HepG2 (cell line): ENCODE measurements at regions not wholly inside any gene's neighbourhood (a gene's known extent, or its start where the extent isn't known, plus 50 kb on each side); places are given as distances from the start of the nearest gene placed in this dataset.

ENCODE experiments used
- ATAC-seq: fragments of 200-7000 bp; cut with Tn5 transposase; 3 replicates; pipeline ENCODE4 v1.9.1; 2020; ENCODE audit warnings: mild to moderate bottlenecking, moderate library complexity
- BruUV-seq: library from RNA; stranded (reverse); fragments of 400-500 nt; replicated peaks from 2 replicates; lab custom pipeline; 2021; lab: Mats Ljungman, UMichigan
- CTCF ChIA-PET: fragments of 300-600 bp; formaldehyde crosslinking; extraction: SDS; loops from one replicate; lab custom pipeline; 2021; ENCODE audit warnings: low total read pairs, inconsistent platforms, low intra/inter-chr PET ratio; lab: Yijun Ruan, JAX
- POLR2A ChIA-PET: fragments of 350-600 bp; sonication (Branson Sonifier 250); formaldehyde crosslinking; loops from one replicate; lab custom pipeline; 2020; ENCODE audit warnings: antibody characterized with exemption, inconsistent platforms; lab: Yijun Ruan, JAX
- DNase-seq: peaks from one replicate; pipeline ENCODE4 v3.0.0-alpha.2; 2015; ENCODE audit warnings: low spot score
- FAIRE-seq: peaks from 3 replicates; lab custom pipeline; 2011; peaks lifted over from hg19 to GRCh38; lab: Jason Lieb, UNC
- H2AFZ ChIP-seq: one replicate; pipeline ENCODE4 v1.6.1; 2011; ENCODE audit warnings: low read length, inconsistent platforms
- H3K27ac ChIP-seq: fragments of 300-600 bp; 3 replicates; pipeline ENCODE4 v1.8.0; 2011; ENCODE audit warnings: mixed run types, mild to moderate bottlenecking, mixed read lengths, low read length, inconsistent platforms; ENCODE audit not compliant: insufficient read depth; ENCODE audit errors: extremely low read length
- H3K27me3 ChIP-seq, 2 experiments: fragments of 200-600 bp in 1 of 2; 2 replicates in 1 of 2; 3 replicates in 1 of 2; pipeline versions ENCODE4 v1.6.0 to v1.8.0; 2011; ENCODE audit warnings: low read length in 2 of 2, mild to moderate bottlenecking in 2 of 2, moderate library complexity in 2 of 2, inconsistent platforms in 1 of 2; ENCODE audit not compliant: insufficient read depth in 2 of 2, control insufficient read depth in 1 of 2
- H3K36me3 ChIP-seq, 2 experiments: fragments of 200-600 bp in 1 of 2; replicated peaks in 1 of 2; 2 replicates in 1 of 2; 3 replicates in 1 of 2; pipeline versions ENCODE4 v1.5.1 to v1.8.0; 2011; ENCODE audit warnings: low read length in 2 of 2, inconsistent platforms in 1 of 2; ENCODE audit not compliant: insufficient read depth in 2 of 2, control insufficient read depth in 1 of 2
- H3K4me1 ChIP-seq: 2 replicates; pipeline ENCODE4 v1.5.1; 2012; ENCODE audit warnings: low read length, inconsistent platforms; ENCODE audit not compliant: insufficient read depth
- H3K4me2 ChIP-seq: 2 replicates; pipeline ENCODE4 v1.6.0; 2011; ENCODE audit warnings: low read depth, low read length, inconsistent platforms
- H3K4me3 ChIP-seq, 3 experiments: fragments of 200-600 bp in 1 of 3; sonication (generic), shearing (Covaris generic) in 1 of 3; replicated peaks in 1 of 3; 2 replicates each; pipeline ENCODE4 v1.5.1; 2011 to 2016; ENCODE audit warnings: low read length in 3 of 3, inconsistent platforms in 2 of 3, low read depth in 2 of 3, mild to moderate bottlenecking in 2 of 3, control low read depth in 1 of 3, mixed read lengths in 1 of 3; ENCODE audit not compliant: insufficient read depth in 1 of 3
- H3K79me2 ChIP-seq: one replicate; pipeline ENCODE4 v1.6.1; 2011; ENCODE audit warnings: low read length, inconsistent platforms; ENCODE audit not compliant: insufficient read depth
- H3K9ac ChIP-seq: 2 replicates; pipeline ENCODE4 v1.6.0; 2011; ENCODE audit warnings: mild to moderate bottlenecking, low read depth, low read length, inconsistent platforms; ENCODE audit not compliant: insufficient read depth
- H3K9me3 ChIP-seq: 2 replicates; pipeline ENCODE4 v1.5.1; 2012; ENCODE audit warnings: mild to moderate bottlenecking, low read length
- H4K20me1 ChIP-seq: 2 replicates; pipeline ENCODE4 v1.6.0; 2011; ENCODE audit warnings: inconsistent platforms, mild to moderate bottlenecking, low read length, moderate library complexity; ENCODE audit not compliant: insufficient read depth
- HNF1A ChIP-seq, 2 experiments: sonication (generic) in 1 of 2; formaldehyde crosslinking in 1 of 2; IDR thresholded peaks; 2 replicates each; pipeline versions ENCODE4 v1.4.0 to v1.6.1; 2016 to 2020; ENCODE audit warnings: borderline replicate concordance in 1 of 2, low read depth in 1 of 2, mild to moderate bottlenecking in 1 of 2, missing genetic modification reagents in 1 of 2
- HNF4A ChIP-seq: sonication (generic); formaldehyde crosslinking; IDR thresholded peaks from 2 replicates; pipeline ENCODE4 v1.4.0; 2020; ENCODE audit warnings: missing genetic modification reagents
- WGBS: methylation state at CpG from one replicate; pipeline ENCODE4 v1.1.6; 2017; ENCODE audit warnings: low lambda C conversion rate; 5-methylcytosine and 5-hydroxymethylcytosine counted together
- in situ Hi-C: cut with HindIII; loops from 2 replicates; pipeline ENCODE4 v1.10.0; 2017; ENCODE audit warnings: low pct_unique_long_range_greater_than_20kb; ENCODE audit not compliant: extremely low pct_ligation_motif_present
- intact Hi-C: fragments of 100-400 bp; cut with micrococcal nuclease; formaldehyde crosslinking; loops from one replicate; pipeline ENCODE4 v1.10.0; 2022; ENCODE audit not compliant: unreplicated experiment

DNA sequence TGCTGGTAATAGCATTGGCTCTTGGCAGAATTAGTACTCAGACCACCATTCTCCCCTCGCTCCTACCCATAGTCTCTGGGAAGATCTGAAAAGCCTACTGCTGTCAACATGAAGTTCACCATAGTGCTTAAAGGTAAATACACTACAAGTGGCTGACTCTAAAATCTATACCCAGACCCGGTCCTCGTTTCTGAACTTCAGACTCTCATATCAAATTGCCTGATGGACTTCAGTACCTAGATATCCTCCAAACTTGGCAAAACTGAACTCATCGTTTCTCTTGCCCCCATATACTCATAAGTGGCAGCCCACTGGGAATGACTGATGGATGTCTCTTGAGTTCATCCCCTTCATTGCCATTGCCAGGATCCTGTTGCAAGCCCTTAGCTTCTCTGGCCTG, 67.3 kb downstream of the VCPKMT start:
- POLR2A ChIA-PET: no interaction called here
- Histone ChIP-seq H3K9me3 (no peaks in the 10 kb centered on the region), H3K79me2 (no peaks in the 10 kb centered on the region), H3K4me1 (peaks cover 55% of the 10 kb centered on the region), H3K36me3 (no peaks in the 10 kb centered on the region), H4K20me1 (no peaks in the 10 kb centered on the region), H3K9ac (no peak overlapping the region), H3K4me2 (no peak overlapping the region; the same call in 1 of the 2 replicates), H3K27ac (no peak overlapping the region), H3K4me3 (no peak overlapping the region), H2AFZ (no peak overlapping the region), H3K27me3 (no peaks in the 10 kb centered on the region; a peak in 2 of 5 replicates)
- 25% methylated on average over 4 of the region's 4 CpGs for WGBS
- ATAC-seq (no peak), FAIRE-seq (no peak), DNase-seq (no peak)
- CTCF ChIA-PET: no interaction called here
- intact Hi-C loops: loop anchor here (10.0 kb wide), 1 partner anchor 56 kb away; no protein-coding TSS in a partner anchor
- BruUV-seq: no TSS peak
- no peak for TF ChIP-seq HNF1A (IDR thresholded peaks at IDR 0.05; ENCODE audit: low read depth)
- no peak for TF ChIP-seq HNF1A (CRISPR knock-in tag; IDR thresholded peaks at IDR 0.05; ENCODE audit: borderline replicate concordance)
- 0 out of 2 replicates have a peak, but pooled peaks have one; percentile 11 for TF ChIP-seq HNF4A
- in situ Hi-C loops: no loop called here
